Ovary (tissue), 3 donors: ENCODE measurements at regions not wholly inside any gene's neighbourhood (a gene's known extent, or its start where the extent isn't known, plus 50 kb on each side); places are given as distances from the start of the nearest gene placed in this dataset.

ENCODE experiments used
- EP300 ChIP-seq: sonication (generic); formaldehyde crosslinking; IDR thresholded peaks from one replicate; pipeline ENCODE4 v1.6.1; 2017; ENCODE audit warnings: antibody characterized with exemption
- TF ChIP-seq, protein P1 (sequence below), 3 donors: fragments of 450-650 bp in 2 of 3; fragments of 200-600 bp in 1 of 3; IDR thresholded peaks; one replicate each; pipeline versions ENCODE4 v1.5.1 to v1.8.0; 2016 to 2022; ENCODE audit warnings: antibody characterized with exemption in 3 of 3, mild to moderate bottlenecking in 1 of 3
- donor health status: DM: no; HTN: no; CAD: no.

DNA sequence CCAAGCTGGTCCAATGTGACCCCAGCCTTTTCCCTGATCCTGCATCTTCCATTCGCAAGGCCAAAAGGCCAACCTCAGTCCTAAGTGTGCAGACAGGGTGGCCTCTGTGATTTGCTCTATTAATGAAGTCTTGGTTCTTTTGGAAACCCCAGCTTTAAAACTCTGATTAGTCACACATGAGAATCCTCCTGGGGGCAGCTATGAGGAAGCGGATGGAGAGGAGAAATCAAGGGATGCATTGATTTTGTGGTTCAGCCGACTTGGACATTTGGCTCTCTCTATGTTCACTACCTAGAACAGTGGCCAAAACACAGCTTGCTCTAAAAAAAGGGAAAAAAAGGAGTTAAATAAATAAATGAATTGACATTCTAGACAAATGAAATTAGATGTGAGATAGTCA, 98.6 kb upstream of the USP47 start:
- TF ChIP-seq, protein P1, sequence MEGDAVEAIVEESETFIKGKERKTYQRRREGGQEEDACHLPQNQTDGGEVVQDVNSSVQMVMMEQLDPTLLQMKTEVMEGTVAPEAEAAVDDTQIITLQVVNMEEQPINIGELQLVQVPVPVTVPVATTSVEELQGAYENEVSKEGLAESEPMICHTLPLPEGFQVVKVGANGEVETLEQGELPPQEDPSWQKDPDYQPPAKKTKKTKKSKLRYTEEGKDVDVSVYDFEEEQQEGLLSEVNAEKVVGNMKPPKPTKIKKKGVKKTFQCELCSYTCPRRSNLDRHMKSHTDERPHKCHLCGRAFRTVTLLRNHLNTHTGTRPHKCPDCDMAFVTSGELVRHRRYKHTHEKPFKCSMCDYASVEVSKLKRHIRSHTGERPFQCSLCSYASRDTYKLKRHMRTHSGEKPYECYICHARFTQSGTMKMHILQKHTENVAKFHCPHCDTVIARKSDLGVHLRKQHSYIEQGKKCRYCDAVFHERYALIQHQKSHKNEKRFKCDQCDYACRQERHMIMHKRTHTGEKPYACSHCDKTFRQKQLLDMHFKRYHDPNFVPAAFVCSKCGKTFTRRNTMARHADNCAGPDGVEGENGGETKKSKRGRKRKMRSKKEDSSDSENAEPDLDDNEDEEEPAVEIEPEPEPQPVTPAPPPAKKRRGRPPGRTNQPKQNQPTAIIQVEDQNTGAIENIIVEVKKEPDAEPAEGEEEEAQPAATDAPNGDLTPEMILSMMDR (IDR thresholded peaks at IDR 0.05), result no peak
- no peak for TF ChIP-seq EP300
